ENCODE measurements at regions not wholly inside any gene's neighbourhood (a gene's known extent, or its start where the extent isn't known, plus 50 kb on each side); places are given as distances from the start of the nearest gene placed in this dataset.

- no peak for TF ChIP-seq EZH2 (IDR thresholded peaks at IDR 0.05; ENCODE audit: low read length, missing control alignments)
- TF ChIP-seq, protein P1, sequence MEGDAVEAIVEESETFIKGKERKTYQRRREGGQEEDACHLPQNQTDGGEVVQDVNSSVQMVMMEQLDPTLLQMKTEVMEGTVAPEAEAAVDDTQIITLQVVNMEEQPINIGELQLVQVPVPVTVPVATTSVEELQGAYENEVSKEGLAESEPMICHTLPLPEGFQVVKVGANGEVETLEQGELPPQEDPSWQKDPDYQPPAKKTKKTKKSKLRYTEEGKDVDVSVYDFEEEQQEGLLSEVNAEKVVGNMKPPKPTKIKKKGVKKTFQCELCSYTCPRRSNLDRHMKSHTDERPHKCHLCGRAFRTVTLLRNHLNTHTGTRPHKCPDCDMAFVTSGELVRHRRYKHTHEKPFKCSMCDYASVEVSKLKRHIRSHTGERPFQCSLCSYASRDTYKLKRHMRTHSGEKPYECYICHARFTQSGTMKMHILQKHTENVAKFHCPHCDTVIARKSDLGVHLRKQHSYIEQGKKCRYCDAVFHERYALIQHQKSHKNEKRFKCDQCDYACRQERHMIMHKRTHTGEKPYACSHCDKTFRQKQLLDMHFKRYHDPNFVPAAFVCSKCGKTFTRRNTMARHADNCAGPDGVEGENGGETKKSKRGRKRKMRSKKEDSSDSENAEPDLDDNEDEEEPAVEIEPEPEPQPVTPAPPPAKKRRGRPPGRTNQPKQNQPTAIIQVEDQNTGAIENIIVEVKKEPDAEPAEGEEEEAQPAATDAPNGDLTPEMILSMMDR (conservative IDR thresholded peaks at IDR 0.05 in 1 of 2, IDR thresholded peaks at IDR 0.05 in 1 of 2; ENCODE audit: low read depth in 1 of 2, low read length in 2 of 2): no peak
- H3K27me3 ChIP-seq (ENCODE audit: control insufficient read depth, insufficient read depth, low read length): no peaks in the 10 kb centered on the region
- DNase-seq (ENCODE audit: low read depth in 2 of 2): peak; percentile 36 to 40
- no peaks in the 10 kb centered on the region for H3K9me3 ChIP-seq (ENCODE audit: control insufficient read depth, insufficient read depth, low read depth, low read length)
- no peaks in the 10 kb centered on the region for H3K79me2 ChIP-seq (ENCODE audit: control insufficient read depth, insufficient read depth, low read length)
- no peak overlapping the region for H3K4me2 ChIP-seq (ENCODE audit: extremely low read depth, insufficient read depth, low read length)
- no peak overlapping the region for H3K9ac ChIP-seq (ENCODE audit: insufficient read depth, low read length)
- no peak overlapping the region for H2AFZ ChIP-seq (ENCODE audit: low read length)
- no peaks in the 10 kb centered on the region for H4K20me1 ChIP-seq (ENCODE audit: control insufficient read depth, extremely low read depth, insufficient read depth, low read length)
- H3K4me1 ChIP-seq (ENCODE audit: control insufficient read depth, extremely low read depth, insufficient read depth, low read length): peaks cover 11% of the 10 kb centered on the region
- no peak overlapping the region for H3K27ac ChIP-seq (ENCODE audit: insufficient read depth, low read length)
- no peaks in the 10 kb centered on the region for H3K36me3 ChIP-seq (ENCODE audit: control insufficient read depth, insufficient read depth, low read length)
- H3K4me3 ChIP-seq (replicated peaks in 1 of 4; ENCODE audit: control extremely low read depth in 1 of 4, insufficient read depth in 1 of 4, low read depth in 3 of 4, low read length in 4 of 4): no peak overlapping the region
Observed at GRCh38 chr6:14765106-14765505, 480.8 kb upstream of the JARID2 start.

DNA sequence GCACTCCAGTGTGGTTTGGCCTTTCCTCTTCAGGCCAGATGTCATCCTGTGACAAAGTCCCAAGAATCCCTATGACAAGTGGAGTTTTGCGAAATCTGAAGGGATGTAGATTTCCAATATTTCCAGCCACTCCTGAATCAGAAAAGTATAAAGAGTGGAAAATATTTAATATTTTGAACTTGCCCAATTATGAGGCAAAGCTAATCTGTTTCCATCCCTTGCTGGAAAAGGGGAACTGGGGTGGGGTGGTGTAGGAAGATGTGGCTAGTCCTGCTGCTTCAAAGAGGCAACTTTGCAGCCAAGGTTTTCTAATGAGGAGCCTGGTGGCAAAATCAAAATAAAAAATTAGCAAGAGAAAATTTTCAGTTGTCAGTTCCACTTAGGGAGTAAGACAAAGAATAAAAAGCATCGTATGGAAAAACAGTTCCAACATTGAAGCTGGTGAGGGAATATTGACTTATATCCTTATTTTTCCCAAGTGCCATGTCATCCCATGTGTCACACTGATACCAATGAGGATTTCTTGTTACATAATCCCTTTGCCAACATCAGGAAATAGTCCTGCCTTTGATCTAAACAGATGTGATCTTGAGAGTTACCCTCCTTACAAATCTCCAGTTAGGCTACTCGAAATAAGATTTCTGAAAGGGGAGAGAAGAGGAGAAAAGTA, 480.0 kb upstream of the JARID2 start:
- H3K27ac ChIP-seq (ENCODE audit: insufficient read depth, low read length): no peak overlapping the region
- H2AFZ ChIP-seq (ENCODE audit: low read length): no peak overlapping the region
- H4K20me1 ChIP-seq (ENCODE audit: control insufficient read depth, extremely low read depth, insufficient read depth, low read length): no peaks in the 10 kb centered on the region
- TF ChIP-seq EZH2 (IDR thresholded peaks at IDR 0.05; ENCODE audit: low read length, missing control alignments): no peak
- TF ChIP-seq, protein P1 (conservative IDR thresholded peaks at IDR 0.05 in 1 of 2, IDR thresholded peaks at IDR 0.05 in 1 of 2; ENCODE audit: low read depth in 1 of 2, low read length in 2 of 2): no peak
- DNase-seq (ENCODE audit: low read depth in 2 of 2): no peak
- no peaks in the 10 kb centered on the region for H3K36me3 ChIP-seq (ENCODE audit: control insufficient read depth, insufficient read depth, low read length)
- no peaks in the 10 kb centered on the region for H3K27me3 ChIP-seq (ENCODE audit: control insufficient read depth, insufficient read depth, low read length)
- no peaks in the 10 kb centered on the region for H3K79me2 ChIP-seq (ENCODE audit: control insufficient read depth, insufficient read depth, low read length)
- no peak overlapping the region for H3K9ac ChIP-seq (ENCODE audit: insufficient read depth, low read length)
- no peak overlapping the region for H3K4me2 ChIP-seq (ENCODE audit: extremely low read depth, insufficient read depth, low read length)
- no peaks in the 10 kb centered on the region for H3K9me3 ChIP-seq (ENCODE audit: control insufficient read depth, insufficient read depth, low read depth, low read length)
- H3K4me1 ChIP-seq (ENCODE audit: control insufficient read depth, extremely low read depth, insufficient read depth, low read length): peaks cover 16% of the 10 kb centered on the region
- H3K4me3 ChIP-seq (replicated peaks in 1 of 4; ENCODE audit: control extremely low read depth in 1 of 4, insufficient read depth in 1 of 4, low read depth in 3 of 4, low read length in 4 of 4): no peak overlapping the region

DNA sequence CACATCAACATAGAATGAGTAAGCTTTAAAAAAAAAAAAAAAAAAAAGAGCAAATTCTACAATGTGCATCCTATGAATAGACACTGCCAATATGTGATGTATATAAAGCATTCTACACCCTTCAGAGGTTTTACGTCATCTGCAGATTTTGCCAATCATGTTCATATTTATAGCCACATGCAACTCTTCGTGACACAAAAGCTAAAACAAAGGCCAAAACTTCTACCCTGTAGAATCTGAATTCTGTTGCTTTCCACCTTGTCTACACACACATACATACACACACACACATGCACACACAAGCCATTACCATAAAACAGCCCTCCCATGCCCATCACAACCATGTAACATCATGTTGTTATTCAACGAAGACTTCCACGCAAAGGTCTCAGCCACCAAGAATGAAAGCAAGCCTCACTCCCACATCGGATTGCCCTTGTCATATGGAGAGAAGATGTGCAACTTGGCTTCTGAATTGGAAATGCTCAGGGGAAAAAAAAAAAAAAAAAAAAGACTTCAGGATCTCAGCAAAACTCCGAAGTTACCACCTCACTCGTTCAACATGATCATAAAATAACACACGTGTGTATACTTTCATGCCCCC, 479.4 kb upstream of the JARID2 start:
- no peak for DNase-seq (ENCODE audit: low read depth in 2 of 2)

More for the DNA sequence above, 479.4 kb upstream of the JARID2 start:
- Histone ChIP-seq H3K27ac (ENCODE audit: insufficient read depth, low read length) (no peak overlapping the region), H4K20me1 (ENCODE audit: control insufficient read depth, extremely low read depth, insufficient read depth, low read length) (no peaks in the 10 kb centered on the region), H3K79me2 (ENCODE audit: control insufficient read depth, insufficient read depth, low read length) (no peaks in the 10 kb centered on the region), H2AFZ (ENCODE audit: low read length) (no peak overlapping the region), H3K36me3 (ENCODE audit: control insufficient read depth, insufficient read depth, low read length) (no peaks in the 10 kb centered on the region), H3K9ac (ENCODE audit: insufficient read depth, low read length) (no peak overlapping the region), H3K27me3 (ENCODE audit: control insufficient read depth, insufficient read depth, low read length) (no peaks in the 10 kb centered on the region), H3K4me3 (replicated peaks in 1 of 4; ENCODE audit: control extremely low read depth in 1 of 4, insufficient read depth in 1 of 4, low read depth in 3 of 4, low read length in 4 of 4) (no peak overlapping the region), H3K4me1 (ENCODE audit: control insufficient read depth, extremely low read depth, insufficient read depth, low read length) (peaks cover 20% of the 10 kb centered on the region), H3K9me3 (ENCODE audit: control insufficient read depth, insufficient read depth, low read depth, low read length) (no peaks in the 10 kb centered on the region), H3K4me2 (ENCODE audit: extremely low read depth, insufficient read depth, low read length) (no peak overlapping the region)
- no peak for TF ChIP-seq EZH2 (IDR thresholded peaks at IDR 0.05; ENCODE audit: low read length, missing control alignments)
- TF ChIP-seq, protein P1 (conservative IDR thresholded peaks at IDR 0.05 in 1 of 2, IDR thresholded peaks at IDR 0.05 in 1 of 2; ENCODE audit: low read depth in 1 of 2, low read length in 2 of 2): no peak
